HL-60 (cell line): ENCODE measurements at regions not wholly inside any gene's neighbourhood (a gene's known extent, or its start where the extent isn't known, plus 50 kb on each side); places are given as distances from the start of the nearest gene placed in this dataset.

Experiments
- GABPA ChIP-seq: IDR thresholded peaks from 2 replicates; pipeline ENCODE4 v1.6.1; 2012; ENCODE audit warnings: low read depth
- POLR2AphosphoS5 ChIP-seq: IDR thresholded peaks from 2 replicates; pipeline ENCODE4 v1.6.1; 2012; ENCODE audit warnings: low read depth
- TF ChIP-seq, protein P1 (sequence below): IDR thresholded peaks from one replicate; pipeline ENCODE4 v1.5.1; 2011; ENCODE audit warnings: low read length, control low read depth, inconsistent platforms; ENCODE audit not compliant: insufficient read depth
- TF ChIP-seq, protein P2 (sequence below): IDR thresholded peaks from 2 replicates; pipeline ENCODE4 v1.6.1; 2012; ENCODE audit warnings: low read depth; ENCODE audit not compliant: insufficient replicate concordance

DNA sequence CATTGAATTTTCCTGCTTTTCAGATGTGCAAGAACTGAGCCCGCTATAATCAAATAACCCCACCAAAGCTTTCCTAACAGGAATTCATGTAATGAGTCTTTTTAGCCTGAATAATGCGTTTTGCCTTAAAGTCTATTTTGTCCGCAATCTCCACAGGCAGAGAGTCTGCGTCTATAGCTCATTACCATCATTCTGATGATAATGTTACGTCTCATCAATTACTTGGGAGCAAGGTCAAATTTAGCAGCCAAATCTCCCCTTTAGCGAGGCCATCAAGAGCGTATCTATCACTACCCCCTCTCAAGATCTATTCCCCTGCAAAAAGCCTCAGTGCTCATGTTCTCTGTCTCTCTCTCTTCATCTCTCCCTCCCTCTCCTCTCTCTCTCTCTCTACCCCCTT lies 416.1 kb downstream of the ZSWIM6 start:
- TF ChIP-seq POLR2AphosphoS5 (no peak), GABPA (no peak)
- TF ChIP-seq, protein P1, sequence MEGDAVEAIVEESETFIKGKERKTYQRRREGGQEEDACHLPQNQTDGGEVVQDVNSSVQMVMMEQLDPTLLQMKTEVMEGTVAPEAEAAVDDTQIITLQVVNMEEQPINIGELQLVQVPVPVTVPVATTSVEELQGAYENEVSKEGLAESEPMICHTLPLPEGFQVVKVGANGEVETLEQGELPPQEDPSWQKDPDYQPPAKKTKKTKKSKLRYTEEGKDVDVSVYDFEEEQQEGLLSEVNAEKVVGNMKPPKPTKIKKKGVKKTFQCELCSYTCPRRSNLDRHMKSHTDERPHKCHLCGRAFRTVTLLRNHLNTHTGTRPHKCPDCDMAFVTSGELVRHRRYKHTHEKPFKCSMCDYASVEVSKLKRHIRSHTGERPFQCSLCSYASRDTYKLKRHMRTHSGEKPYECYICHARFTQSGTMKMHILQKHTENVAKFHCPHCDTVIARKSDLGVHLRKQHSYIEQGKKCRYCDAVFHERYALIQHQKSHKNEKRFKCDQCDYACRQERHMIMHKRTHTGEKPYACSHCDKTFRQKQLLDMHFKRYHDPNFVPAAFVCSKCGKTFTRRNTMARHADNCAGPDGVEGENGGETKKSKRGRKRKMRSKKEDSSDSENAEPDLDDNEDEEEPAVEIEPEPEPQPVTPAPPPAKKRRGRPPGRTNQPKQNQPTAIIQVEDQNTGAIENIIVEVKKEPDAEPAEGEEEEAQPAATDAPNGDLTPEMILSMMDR = no peak
- TF ChIP-seq, protein P2, sequence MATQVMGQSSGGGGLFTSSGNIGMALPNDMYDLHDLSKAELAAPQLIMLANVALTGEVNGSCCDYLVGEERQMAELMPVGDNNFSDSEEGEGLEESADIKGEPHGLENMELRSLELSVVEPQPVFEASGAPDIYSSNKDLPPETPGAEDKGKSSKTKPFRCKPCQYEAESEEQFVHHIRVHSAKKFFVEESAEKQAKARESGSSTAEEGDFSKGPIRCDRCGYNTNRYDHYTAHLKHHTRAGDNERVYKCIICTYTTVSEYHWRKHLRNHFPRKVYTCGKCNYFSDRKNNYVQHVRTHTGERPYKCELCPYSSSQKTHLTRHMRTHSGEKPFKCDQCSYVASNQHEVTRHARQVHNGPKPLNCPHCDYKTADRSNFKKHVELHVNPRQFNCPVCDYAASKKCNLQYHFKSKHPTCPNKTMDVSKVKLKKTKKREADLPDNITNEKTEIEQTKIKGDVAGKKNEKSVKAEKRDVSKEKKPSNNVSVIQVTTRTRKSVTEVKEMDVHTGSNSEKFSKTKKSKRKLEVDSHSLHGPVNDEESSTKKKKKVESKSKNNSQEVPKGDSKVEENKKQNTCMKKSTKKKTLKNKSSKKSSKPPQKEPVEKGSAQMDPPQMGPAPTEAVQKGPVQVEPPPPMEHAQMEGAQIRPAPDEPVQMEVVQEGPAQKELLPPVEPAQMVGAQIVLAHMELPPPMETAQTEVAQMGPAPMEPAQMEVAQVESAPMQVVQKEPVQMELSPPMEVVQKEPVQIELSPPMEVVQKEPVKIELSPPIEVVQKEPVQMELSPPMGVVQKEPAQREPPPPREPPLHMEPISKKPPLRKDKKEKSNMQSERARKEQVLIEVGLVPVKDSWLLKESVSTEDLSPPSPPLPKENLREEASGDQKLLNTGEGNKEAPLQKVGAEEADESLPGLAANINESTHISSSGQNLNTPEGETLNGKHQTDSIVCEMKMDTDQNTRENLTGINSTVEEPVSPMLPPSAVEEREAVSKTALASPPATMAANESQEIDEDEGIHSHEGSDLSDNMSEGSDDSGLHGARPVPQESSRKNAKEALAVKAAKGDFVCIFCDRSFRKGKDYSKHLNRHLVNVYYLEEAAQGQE = no peak
